ENCODE measurements at regions not wholly inside any gene's neighbourhood (a gene's known extent, or its start where the extent isn't known, plus 50 kb on each side); places are given as distances from the start of the nearest gene placed in this dataset.
A peak's percentile ranks its signal among the peaks of the same experiment; 100 is the strongest.

- TF ChIP-seq CTCF (IDR thresholded peaks at IDR 0.05), result peak in 2 of 7 experiments; percentile 20 to 24
- no peak for TF ChIP-seq EP300 (IDR thresholded peaks at IDR 0.05)
- no peak overlapping the region for H3K4me3 ChIP-seq
- H3K27ac ChIP-seq, result no peak overlapping the region
- H3K4me1 ChIP-seq, result peaks cover 0 to 18% (median 4%) of the 10 kb centered on the region in 4 donors
- no peaks in the 10 kb centered on the region for H3K36me3 ChIP-seq
- H3K9me3 ChIP-seq, result peaks cover 0 to 5% (median 0%) of the 10 kb centered on the region in 4 donors
- intact Hi-C loops (cut with DNase I; ENCODE audit: low total_unique reads), result no loop called here
- peak in 1 of 2 donors; percentile 71 for DNase-seq
- WGBS, 5 donors, result 18 to 29% (median 22%) methylated on average over 7 of the region's 7 CpGs
- H3K27me3 ChIP-seq, result peaks cover 0 to 69% (median 34%) of the 10 kb centered on the region in 3 donors
Measured at GRCh38 chr13:111531505-111531904, 211.1 kb downstream of the TEX29 start.

- TF ChIP-seq POLR2AphosphoS5 (IDR thresholded peaks at IDR 0.05) (no peak), CTCF (IDR thresholded peaks at IDR 0.05) (no peak), EP300 (IDR thresholded peaks at IDR 0.05) (no peak), POLR2A (IDR thresholded peaks at IDR 0.05) (no peak)
- H3K36me3 ChIP-seq, result no peaks in the 10 kb centered on the region
- peaks cover 0 to 75% (median 34%) of the 10 kb centered on the region in 3 donors for H3K27me3 ChIP-seq
- no peak overlapping the region for H3K27ac ChIP-seq
- no peak for DNase-seq
- no peak overlapping the region for H3K4me3 ChIP-seq
- peaks cover 0 to 18% (median 4%) of the 10 kb centered on the region in 4 donors for H3K4me1 ChIP-seq
- WGBS, 5 donors, result 63 to 76% (median 74%) methylated on average over 9 of the region's 9 CpGs
- H3K9me3 ChIP-seq, result peaks cover 0 to 5% (median 0%) of the 10 kb centered on the region in 4 donors
- intact Hi-C loops (cut with DNase I; ENCODE audit: low total_unique reads), result no loop called here
Measured at GRCh38 chr13:111532111-111532510, 211.7 kb downstream of the TEX29 start.

- no peak for DNase-seq
- Histone ChIP-seq H3K27ac (no peak overlapping the region), H3K27me3 (peaks cover 0 to 93% (median 34%) of the 10 kb centered on the region in 3 donors), H3K4me1 (peaks cover 0 to 18% (median 4%) of the 10 kb centered on the region in 4 donors), H3K4me3 (no peak overlapping the region), H3K36me3 (no peaks in the 10 kb centered on the region), H3K9me3 (no peaks in the 10 kb centered on the region)
- TF ChIP-seq EP300 (IDR thresholded peaks at IDR 0.05) (no peak), POLR2AphosphoS5 (IDR thresholded peaks at IDR 0.05) (no peak), CTCF (IDR thresholded peaks at IDR 0.05) (no peak), POLR2A (IDR thresholded peaks at IDR 0.05) (no peak)
- WGBS, 5 donors, result 24 to 39% (median 28%) methylated on average over 10 of the region's 10 CpGs
- intact Hi-C loops (cut with DNase I; ENCODE audit: low total_unique reads), result no loop called here
Measured at GRCh38 chr13:111533900-111534683, 213.7 kb downstream of the TEX29 start.

- Histone ChIP-seq H3K4me1 (peaks cover 0 to 11% (median 4%) of the 10 kb centered on the region in 4 donors), H3K27me3 (peaks cover 0 to 93% (median 28%) of the 10 kb centered on the region in 3 donors), H3K36me3 (no peaks in the 10 kb centered on the region), H3K27ac (no peak overlapping the region), H3K9me3 (no peaks in the 10 kb centered on the region), H3K4me3 (no peak overlapping the region)
- DNase-seq, result no peak
- 12 to 29% (median 14%) methylated on average over 24 of the region's 24 CpGs for WGBS, 5 donors
- no peak for TF ChIP-seq EP300 (IDR thresholded peaks at IDR 0.05)
- intact Hi-C loops (cut with DNase I; ENCODE audit: low total_unique reads), result no loop called here
Measured at GRCh38 chr13:111534751-111535522, 214.5 kb downstream of the TEX29 start.

All from stomach (tissue), 8 donors.